ENCODE measurements at regions not wholly inside any gene's neighbourhood (a gene's known extent, or its start where the extent isn't known, plus 50 kb on each side); places are given as distances from the start of the nearest gene placed in this dataset.
A peak's percentile ranks its signal among the peaks of the same experiment; 100 is the strongest.

DNA sequence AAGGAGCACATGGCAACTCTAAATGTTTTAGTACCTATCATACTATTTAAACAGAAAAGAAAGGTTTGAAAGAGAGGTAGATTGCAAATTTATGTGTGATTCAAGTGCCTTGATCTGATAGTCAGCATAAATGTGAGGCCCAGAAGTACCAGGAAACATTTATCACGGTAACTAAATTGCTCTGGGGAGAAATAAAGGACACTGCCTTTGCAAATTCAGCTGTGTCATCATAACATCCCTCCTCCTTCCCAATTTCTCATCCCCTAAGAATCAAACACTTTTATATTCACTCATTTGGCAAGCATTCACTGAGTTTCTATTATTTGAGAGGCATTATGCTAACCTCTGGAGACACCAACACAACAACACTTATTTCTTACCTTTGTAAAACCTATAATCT is 563.4 kb upstream of the CA10 start:
- in situ Hi-C loops (cut with HindIII; ENCODE audit: extremely low pct_ligation_motif_present, low pct_unique_long_range_greater_than_20kb) = no loop called here
- WGBS (ENCODE audit: low lambda C conversion rate) = 3% methylated on average over 1 of the region's 1 CpG
- H3K4me3 ChIP-seq (replicated peaks in 1 of 3; ENCODE audit: insufficient read depth in 1 of 3, low read depth in 2 of 3, low read length in 3 of 3) = no peak overlapping the region
- POLR2A ChIA-PET = no interaction called here
- no peaks in the 10 kb centered on the region for H3K4me1 ChIP-seq (ENCODE audit: insufficient read depth, low read length)
- intact Hi-C loops (cut with micrococcal nuclease; ENCODE audit: unreplicated experiment) = no loop called here
- H2AFZ ChIP-seq (ENCODE audit: low read length) = no peak overlapping the region
- H3K4me2 ChIP-seq (ENCODE audit: low read depth, low read length) = no peak overlapping the region
- DNase-seq (ENCODE audit: low spot score) (no peak), FAIRE-seq (no peak), ATAC-seq (no peak)
- H3K9ac ChIP-seq (ENCODE audit: insufficient read depth, low read depth, low read length) = no peak overlapping the region
- no peak overlapping the region for H3K27ac ChIP-seq (ENCODE audit: extremely low read length, insufficient read depth, low read length)
- peaks cover 82% of the 10 kb centered on the region for H3K9me3 ChIP-seq (ENCODE audit: low read length)
- no TSS peak for BruUV-seq (replicated peaks)
- H3K79me2 ChIP-seq (ENCODE audit: insufficient read depth, low read length) = no peaks in the 10 kb centered on the region
- no peaks in the 10 kb centered on the region for H3K27me3 ChIP-seq (ENCODE audit: control insufficient read depth in 1 of 2, insufficient read depth in 2 of 2, low read length in 2 of 2)
- no peaks in the 10 kb centered on the region for H4K20me1 ChIP-seq (ENCODE audit: insufficient read depth, low read length)
- TF ChIP-seq ZNF383 (CRISPR knock-in tag; IDR thresholded peaks at IDR 0.05; ENCODE audit: borderline replicate concordance) (no peak), MAFK (conservative IDR thresholded peaks at IDR 0.05 in 1 of 2, IDR thresholded peaks at IDR 0.05 in 1 of 2; ENCODE audit: low read length in 2 of 2) (peak; percentile 58 to 65)
- H3K36me3 ChIP-seq (replicated peaks in 1 of 2; ENCODE audit: control insufficient read depth in 1 of 2, insufficient read depth in 2 of 2, low read length in 2 of 2) = no peaks in the 10 kb centered on the region
- CTCF ChIA-PET (ENCODE audit: low intra/inter-chr PET ratio, low total read pairs) = no interaction called here

- WGBS (ENCODE audit: low lambda C conversion rate) = 0% methylated on average over 1 of the region's 1 CpG
- peaks cover 83% of the 10 kb centered on the region for H3K9me3 ChIP-seq (ENCODE audit: low read length)
Measured at GRCh38 chr17:52710363-52710901, 551.9 kb upstream of the CA10 start.

More at GRCh38 chr17:52710363-52710901, 551.9 kb upstream of the CA10 start:
- Histone ChIP-seq H3K27me3 (ENCODE audit: control insufficient read depth in 1 of 2, insufficient read depth in 2 of 2, low read length in 2 of 2) (no peaks in the 10 kb centered on the region), H3K27ac (ENCODE audit: extremely low read length, insufficient read depth, low read length) (no peak overlapping the region), H3K4me3 (replicated peaks in 1 of 3; ENCODE audit: insufficient read depth in 1 of 3, low read depth in 2 of 3, low read length in 3 of 3) (no peak overlapping the region), H3K9ac (ENCODE audit: insufficient read depth, low read depth, low read length) (no peak overlapping the region), H3K79me2 (ENCODE audit: insufficient read depth, low read length) (no peaks in the 10 kb centered on the region), H3K4me1 (ENCODE audit: insufficient read depth, low read length) (no peaks in the 10 kb centered on the region), H3K36me3 (replicated peaks in 1 of 2; ENCODE audit: control insufficient read depth in 1 of 2, insufficient read depth in 2 of 2, low read length in 2 of 2) (no peaks in the 10 kb centered on the region), H4K20me1 (ENCODE audit: insufficient read depth, low read length) (no peaks in the 10 kb centered on the region), H3K4me2 (ENCODE audit: low read depth, low read length) (no peak overlapping the region), H2AFZ (ENCODE audit: low read length) (no peak overlapping the region)
- in situ Hi-C loops (cut with HindIII; ENCODE audit: extremely low pct_ligation_motif_present, low pct_unique_long_range_greater_than_20kb) = no loop called here
- ChIA-PET POLR2A (no interaction called here), CTCF (ENCODE audit: low intra/inter-chr PET ratio, low total read pairs) (no interaction called here)
- DNase-seq (ENCODE audit: low spot score) (no peak), ATAC-seq (no peak), FAIRE-seq (no peak)
- BruUV-seq (replicated peaks) = no TSS peak
- no peak for TF ChIP-seq NAIF1 (CRISPR knock-in tag; IDR thresholded peaks at IDR 0.05; ENCODE audit: borderline replicate concordance)
- intact Hi-C loops (cut with micrococcal nuclease; ENCODE audit: unreplicated experiment) = no loop called here

Measured in HepG2 (cell line).